HCT116 (cell line): ENCODE measurements at regions not wholly inside any gene's neighbourhood (a gene's known extent, or its start where the extent isn't known, plus 50 kb on each side); places are given as distances from the start of the nearest gene placed in this dataset.

Source experiments
- ATAC-seq: fragments of 200-7000 bp; cut with Tn5 transposase; 2 replicates; pipeline ENCODE4 v1.9.1; 2020; ENCODE audit warnings: mild to moderate bottlenecking, moderate library complexity
- BruUV-seq: library from RNA; stranded (reverse); fragments of 400-500 nt; replicated peaks from 2 replicates; lab custom pipeline; 2021; lab: Mats Ljungman, UMichigan
- CTCF ChIA-PET: fragments of 300-600 bp; sonication (Branson Sonifier 250); formaldehyde crosslinking; loops from one replicate; lab custom pipeline; 2021; ENCODE audit warnings: antibody characterized with exemption; lab: Charles Lee
- POLR2A ChIA-PET: fragments of 300-600, 350-600 bp; sonication (Branson Sonifier 250); formaldehyde crosslinking; loops from one replicate; lab custom pipeline; 2021; ENCODE audit warnings: antibody characterized with exemption; lab: Charles Lee
- RAD21 ChIA-PET, 2 experiments: fragments of 300-600 bp; sonication (Branson Sonifier 250); formaldehyde crosslinking; loops; one replicate each; lab custom pipeline; 2023; ENCODE audit warnings: low total read pairs in 2 of 2; ENCODE audit not compliant: uncharacterized antibody in 2 of 2, unreplicated experiment in 2 of 2, low non-redundant PET in 1 of 2; lab: Charles Lee
- DNase-seq: peaks from one replicate; pipeline ENCODE4 v3.0.0-alpha.2; 2010; ENCODE audit warnings: low read depth, low spot score
- H2AFZ ChIP-seq: fragments of 200-600 bp; shearing (Covaris generic), sonication (generic); 2 replicates; pipeline ENCODE4 v1.6.1; 2017; ENCODE audit warnings: low read depth, mixed run types, mixed read lengths, antibody characterized with exemption, low read length; ENCODE audit not compliant: poor library complexity, severe bottlenecking
- H3K27ac ChIP-seq: 2 replicates; pipeline ENCODE4 v1.5.1; 2012; ENCODE audit warnings: low read depth, low read length
- H3K27me3 ChIP-seq: fragments of 200-600 bp; sonication (generic); 2 replicates; pipeline ENCODE4 v1.6.1; 2016; ENCODE audit warnings: mixed run types, low read length, mixed read lengths; ENCODE audit not compliant: insufficient read depth
- H3K36me3 ChIP-seq, 2 experiments: fragments of 200-500 bp in 1 of 2; fragments of 200-600 bp in 1 of 2; sonication (Bioruptor generic) in 1 of 2; sonication (generic) in 1 of 2; 2 replicates each; pipeline versions ENCODE4 v1.5.1 to v1.6.1; 2014 to 2016; ENCODE audit warnings: low read length in 2 of 2, inconsistent platforms in 1 of 2, mixed read lengths in 1 of 2, mixed run types in 1 of 2; ENCODE audit not compliant: insufficient read depth in 2 of 2, control insufficient read depth in 1 of 2
- H3K4me1 ChIP-seq, 2 experiments: fragments of 200-600 bp in 1 of 2; sonication (generic) in 1 of 2; 2 replicates each; pipeline versions ENCODE4 v1.5.1 to v1.6.1; 2012 to 2017; ENCODE audit warnings: low read length in 2 of 2, inconsistent platforms in 1 of 2, mild to moderate bottlenecking in 1 of 2, mixed read lengths in 1 of 2, mixed run types in 1 of 2, moderate library complexity in 1 of 2; ENCODE audit not compliant: insufficient read depth in 2 of 2, control insufficient read depth in 1 of 2
- H3K4me2 ChIP-seq: fragments of 200-600 bp; sonication (generic); 2 replicates; pipeline ENCODE4 v1.6.1; 2017; ENCODE audit warnings: mixed run types, low read length, mixed read lengths
- H3K4me3 ChIP-seq, 2 experiments: fragments of 200-600 bp in 1 of 2; sonication (generic) in 1 of 2; replicated peaks in 1 of 2; 2 replicates each; pipeline ENCODE4 v1.5.1; 2011 to 2016; ENCODE audit warnings: low read length in 2 of 2, control low read depth in 1 of 2, low read depth in 1 of 2, mild to moderate bottlenecking in 1 of 2, mixed read lengths in 1 of 2, mixed run types in 1 of 2
- H3K79me2 ChIP-seq: fragments of 200-600 bp; sonication (generic); 2 replicates; pipeline ENCODE4 v1.6.1; 2017; ENCODE audit warnings: mild to moderate bottlenecking, mixed run types, low read length, moderate library complexity, mixed read lengths; ENCODE audit not compliant: insufficient read depth
- H3K9ac ChIP-seq: fragments of 200-600 bp; sonication (generic); 2 replicates; pipeline ENCODE4 v1.6.1; 2016; ENCODE audit warnings: low read length, mixed read lengths
- H3K9me2 ChIP-seq: fragments of 200-600 bp; sonication (generic), shearing (Covaris generic); 2 replicates; pipeline ENCODE4 v1.6.1; 2017; ENCODE audit warnings: mixed run types, mild to moderate bottlenecking, moderate library complexity; ENCODE audit not compliant: insufficient read depth
- H3K9me3 ChIP-seq, 2 experiments: fragments of 200-500 bp in 1 of 2; fragments of 200-600 bp in 1 of 2; sonication (Bioruptor generic) in 1 of 2; sonication (generic) in 1 of 2; 2 replicates each; pipeline ENCODE4 v1.6.1; 2014 to 2017; ENCODE audit warnings: low read length in 2 of 2, mixed read lengths in 2 of 2, inconsistent platforms in 1 of 2, low read depth in 1 of 2, mild to moderate bottlenecking in 1 of 2, mixed run types in 1 of 2, moderate library complexity in 1 of 2; ENCODE audit not compliant: control insufficient read depth in 1 of 2, insufficient read depth in 1 of 2
- H4K20me1 ChIP-seq: fragments of 200-600 bp; sonication (generic), shearing (Covaris generic); 2 replicates; pipeline ENCODE4 v1.6.1; 2017; ENCODE audit warnings: mixed run types, mild to moderate bottlenecking, moderate library complexity; ENCODE audit not compliant: insufficient read depth
- ATF3 ChIP-seq: IDR thresholded peaks from 2 replicates; pipeline ENCODE4 v1.6.1; 2012
- CBX3 ChIP-seq: IDR thresholded peaks from 2 replicates; pipeline ENCODE4 v1.6.1; 2012; ENCODE audit warnings: low read depth
- ELF1 ChIP-seq: IDR thresholded peaks from 2 replicates; pipeline ENCODE4 v1.6.1; 2012; ENCODE audit warnings: low read depth, borderline replicate concordance
- FOSL1 ChIP-seq: IDR thresholded peaks from 2 replicates; pipeline ENCODE4 v1.6.1; 2012; ENCODE audit warnings: low read depth
- JUND ChIP-seq: IDR thresholded peaks from 2 replicates; pipeline ENCODE4 v1.6.1; 2012
- POLR2AphosphoS5 ChIP-seq: IDR thresholded peaks from 2 replicates; pipeline ENCODE4 v1.6.1; 2011; ENCODE audit warnings: mild to moderate bottlenecking, low read depth, low read length, moderate library complexity
- RAD21 ChIP-seq: IDR thresholded peaks from 2 replicates; pipeline ENCODE4 v1.6.1; 2012; ENCODE audit warnings: low read depth, mild to moderate bottlenecking
- SIN3A ChIP-seq: IDR thresholded peaks from 2 replicates; pipeline ENCODE4 v1.6.1; 2012; ENCODE audit warnings: low read depth
- SRF ChIP-seq: IDR thresholded peaks from 2 replicates; pipeline ENCODE4 v1.6.1; 2012; ENCODE audit warnings: low read depth
- TCF7L2 ChIP-seq: IDR thresholded peaks from 2 replicates; pipeline ENCODE4 v1.7.0; 2011; ENCODE audit warnings: borderline replicate concordance, inconsistent platforms; ENCODE audit not compliant: insufficient read depth, insufficient read length; ENCODE audit errors: extremely low read depth
- YY1 ChIP-seq: IDR thresholded peaks from 2 replicates; pipeline ENCODE4 v1.6.1; 2011; ENCODE audit warnings: low read length, low read depth, moderate library complexity, mild to moderate bottlenecking; ENCODE audit not compliant: insufficient replicate concordance; ENCODE audit errors: extremely low read depth
- ZNF274 ChIP-seq: fragments of 200-500 bp; sonication (Bioruptor generic); IDR thresholded peaks from 2 replicates; pipeline ENCODE4 v1.6.1; 2014; ENCODE audit warnings: mild to moderate bottlenecking, low read depth, low read length, inconsistent platforms
- intact Hi-C: fragments of 100-400 bp; cut with micrococcal nuclease; formaldehyde crosslinking; loops from 2 replicates; pipeline ENCODE4 v1.10.0; 2022
- TF ChIP-seq, protein P1 (sequence below): IDR thresholded peaks from 2 replicates; pipeline ENCODE4 v1.6.1; 2012
- TF ChIP-seq, protein P2 (sequence below): IDR thresholded peaks from 2 replicates; pipeline ENCODE4 v1.6.1; 2012; ENCODE audit warnings: low read depth
- TF ChIP-seq, protein P3 (sequence below): IDR thresholded peaks from 2 replicates; pipeline ENCODE4 v1.6.1; 2011; ENCODE audit warnings: mild to moderate bottlenecking, low read length, moderate library complexity; ENCODE audit not compliant: insufficient replicate concordance; ENCODE audit errors: extremely low read depth

DNA sequence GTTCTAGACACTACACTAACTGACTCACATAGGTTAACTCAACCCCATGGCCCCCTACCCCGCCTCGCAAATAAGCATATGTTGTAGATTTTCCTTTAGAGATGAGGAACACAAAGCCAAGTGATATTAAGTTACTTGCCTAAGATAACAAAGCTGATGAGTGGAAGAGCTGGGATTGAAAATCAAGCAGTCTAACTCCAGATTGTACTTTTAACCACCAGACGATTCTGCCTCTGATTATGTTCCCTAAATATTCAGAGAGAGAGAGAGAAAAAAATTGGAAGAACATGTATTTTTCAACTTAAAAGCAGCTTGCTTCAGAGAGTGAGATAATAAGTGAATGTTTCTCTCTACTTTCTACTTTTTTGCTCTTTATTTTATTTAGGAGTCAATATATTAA lies 66.9 kb upstream of the THBS1 start:
- ATAC-seq, result no peak
- no peaks in the 10 kb centered on the region for H3K36me3 ChIP-seq
- intact Hi-C loops, result no loop called here
- POLR2A ChIA-PET, result no interaction called here
- no TSS peak for BruUV-seq
- H3K4me3 ChIP-seq, result no peak overlapping the region
- H3K9me3 ChIP-seq, result no peaks in the 10 kb centered on the region; a peak in 1 of 4 replicates
- H3K27ac ChIP-seq, result no peak overlapping the region
- CTCF ChIA-PET, result no interaction called here
- no peak overlapping the region for H3K9ac ChIP-seq
- H3K4me2 ChIP-seq, result no peak overlapping the region
- TF ChIP-seq JUND (no peak), SRF (no peak), YY1 (no peak), RAD21 (no peak), SIN3A (no peak), ZNF274 (no peak), ELF1 (no peak), FOSL1 (no peak), ATF3 (no peak), POLR2AphosphoS5 (no peak), CBX3 (no peak), TCF7L2 (no peak)
- TF ChIP-seq, protein P1, sequence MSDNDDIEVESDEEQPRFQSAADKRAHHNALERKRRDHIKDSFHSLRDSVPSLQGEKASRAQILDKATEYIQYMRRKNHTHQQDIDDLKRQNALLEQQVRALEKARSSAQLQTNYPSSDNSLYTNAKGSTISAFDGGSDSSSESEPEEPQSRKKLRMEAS, result no peak
- TF ChIP-seq, protein P2, sequence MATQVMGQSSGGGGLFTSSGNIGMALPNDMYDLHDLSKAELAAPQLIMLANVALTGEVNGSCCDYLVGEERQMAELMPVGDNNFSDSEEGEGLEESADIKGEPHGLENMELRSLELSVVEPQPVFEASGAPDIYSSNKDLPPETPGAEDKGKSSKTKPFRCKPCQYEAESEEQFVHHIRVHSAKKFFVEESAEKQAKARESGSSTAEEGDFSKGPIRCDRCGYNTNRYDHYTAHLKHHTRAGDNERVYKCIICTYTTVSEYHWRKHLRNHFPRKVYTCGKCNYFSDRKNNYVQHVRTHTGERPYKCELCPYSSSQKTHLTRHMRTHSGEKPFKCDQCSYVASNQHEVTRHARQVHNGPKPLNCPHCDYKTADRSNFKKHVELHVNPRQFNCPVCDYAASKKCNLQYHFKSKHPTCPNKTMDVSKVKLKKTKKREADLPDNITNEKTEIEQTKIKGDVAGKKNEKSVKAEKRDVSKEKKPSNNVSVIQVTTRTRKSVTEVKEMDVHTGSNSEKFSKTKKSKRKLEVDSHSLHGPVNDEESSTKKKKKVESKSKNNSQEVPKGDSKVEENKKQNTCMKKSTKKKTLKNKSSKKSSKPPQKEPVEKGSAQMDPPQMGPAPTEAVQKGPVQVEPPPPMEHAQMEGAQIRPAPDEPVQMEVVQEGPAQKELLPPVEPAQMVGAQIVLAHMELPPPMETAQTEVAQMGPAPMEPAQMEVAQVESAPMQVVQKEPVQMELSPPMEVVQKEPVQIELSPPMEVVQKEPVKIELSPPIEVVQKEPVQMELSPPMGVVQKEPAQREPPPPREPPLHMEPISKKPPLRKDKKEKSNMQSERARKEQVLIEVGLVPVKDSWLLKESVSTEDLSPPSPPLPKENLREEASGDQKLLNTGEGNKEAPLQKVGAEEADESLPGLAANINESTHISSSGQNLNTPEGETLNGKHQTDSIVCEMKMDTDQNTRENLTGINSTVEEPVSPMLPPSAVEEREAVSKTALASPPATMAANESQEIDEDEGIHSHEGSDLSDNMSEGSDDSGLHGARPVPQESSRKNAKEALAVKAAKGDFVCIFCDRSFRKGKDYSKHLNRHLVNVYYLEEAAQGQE, result no peak
- TF ChIP-seq, protein P3, sequence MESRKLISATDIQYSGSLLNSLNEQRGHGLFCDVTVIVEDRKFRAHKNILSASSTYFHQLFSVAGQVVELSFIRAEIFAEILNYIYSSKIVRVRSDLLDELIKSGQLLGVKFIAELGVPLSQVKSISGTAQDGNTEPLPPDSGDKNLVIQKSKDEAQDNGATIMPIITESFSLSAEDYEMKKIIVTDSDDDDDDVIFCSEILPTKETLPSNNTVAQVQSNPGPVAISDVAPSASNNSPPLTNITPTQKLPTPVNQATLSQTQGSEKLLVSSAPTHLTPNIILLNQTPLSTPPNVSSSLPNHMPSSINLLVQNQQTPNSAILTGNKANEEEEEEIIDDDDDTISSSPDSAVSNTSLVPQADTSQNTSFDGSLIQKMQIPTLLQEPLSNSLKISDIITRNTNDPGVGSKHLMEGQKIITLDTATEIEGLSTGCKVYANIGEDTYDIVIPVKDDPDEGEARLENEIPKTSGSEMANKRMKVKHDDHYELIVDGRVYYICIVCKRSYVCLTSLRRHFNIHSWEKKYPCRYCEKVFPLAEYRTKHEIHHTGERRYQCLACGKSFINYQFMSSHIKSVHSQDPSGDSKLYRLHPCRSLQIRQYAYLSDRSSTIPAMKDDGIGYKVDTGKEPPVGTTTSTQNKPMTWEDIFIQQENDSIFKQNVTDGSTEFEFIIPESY, result no peak
- TF ChIP-seq, all 23 proteins: peak for 0
- Histone ChIP-seq H3K79me2 (no peaks in the 10 kb centered on the region), H3K9me2 (no peaks in the 10 kb centered on the region), H3K27me3 (peaks cover 11% of the 10 kb centered on the region), H3K4me1 (peaks cover 0 to 5% of the 10 kb centered on the region in 2 experiments; a peak in 1 of 4 replicates), H4K20me1 (no peaks in the 10 kb centered on the region), H2AFZ (no peak overlapping the region)
- DNase-seq, result no peak
- RAD21 ChIA-PET, result no interaction called here
